Breast epithelium (tissue), 3 donors: ENCODE measurements at regions not wholly inside any gene's neighbourhood (a gene's known extent, or its start where the extent isn't known, plus 50 kb on each side); places are given as distances from the start of the nearest gene placed in this dataset.

Source experiments
- POLR2A ChIP-seq: fragments of 450-650 bp; IDR thresholded peaks from one replicate; pipeline ENCODE4 v1.6.1; 2016; ENCODE audit warnings: antibody characterized with exemption, mild to moderate bottlenecking, moderate library complexity
- POLR2AphosphoS5 ChIP-seq, 3 donors: sonication (generic); formaldehyde crosslinking; IDR thresholded peaks; one replicate each; pipeline ENCODE4 v1.6.1; 2017; ENCODE audit warnings: antibody characterized with exemption in 3 of 3
- TF ChIP-seq, protein P1 (sequence below), 3 donors: fragments of 450-650 bp; IDR thresholded peaks; one replicate each; pipeline ENCODE4 v1.5.1; 2016 to 2017; ENCODE audit warnings: antibody characterized with exemption in 3 of 3, mild to moderate bottlenecking in 3 of 3, moderate library complexity in 3 of 3

DNA sequence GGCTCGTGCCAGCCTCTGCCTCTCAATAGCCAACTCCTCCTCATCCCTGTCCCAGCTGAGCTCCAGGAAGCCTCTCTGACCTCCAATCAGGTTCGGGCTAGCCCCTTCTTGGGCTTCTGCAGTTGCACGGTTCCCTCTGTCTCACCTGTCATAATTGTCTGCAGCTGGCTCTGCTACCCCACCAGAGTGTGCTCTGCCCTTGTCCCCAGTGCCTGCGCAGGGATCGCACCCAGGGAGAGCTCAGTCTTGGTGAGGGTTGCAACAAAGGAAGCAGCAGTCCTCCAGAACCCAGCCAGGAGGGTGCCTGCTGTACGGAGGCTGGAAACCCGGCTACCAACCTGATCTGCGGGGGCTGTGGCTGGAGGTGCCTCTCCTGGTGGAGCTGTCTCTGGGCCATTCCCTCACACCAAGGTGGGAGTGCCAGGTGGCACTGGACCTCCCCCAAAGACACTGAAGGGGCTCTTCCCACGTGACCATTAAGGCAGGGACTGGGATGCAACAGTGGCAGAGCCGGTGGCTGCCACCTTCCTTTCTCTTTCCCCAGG, 63.5 kb upstream of the DMRTB1 start:
- TF ChIP-seq, protein P1, sequence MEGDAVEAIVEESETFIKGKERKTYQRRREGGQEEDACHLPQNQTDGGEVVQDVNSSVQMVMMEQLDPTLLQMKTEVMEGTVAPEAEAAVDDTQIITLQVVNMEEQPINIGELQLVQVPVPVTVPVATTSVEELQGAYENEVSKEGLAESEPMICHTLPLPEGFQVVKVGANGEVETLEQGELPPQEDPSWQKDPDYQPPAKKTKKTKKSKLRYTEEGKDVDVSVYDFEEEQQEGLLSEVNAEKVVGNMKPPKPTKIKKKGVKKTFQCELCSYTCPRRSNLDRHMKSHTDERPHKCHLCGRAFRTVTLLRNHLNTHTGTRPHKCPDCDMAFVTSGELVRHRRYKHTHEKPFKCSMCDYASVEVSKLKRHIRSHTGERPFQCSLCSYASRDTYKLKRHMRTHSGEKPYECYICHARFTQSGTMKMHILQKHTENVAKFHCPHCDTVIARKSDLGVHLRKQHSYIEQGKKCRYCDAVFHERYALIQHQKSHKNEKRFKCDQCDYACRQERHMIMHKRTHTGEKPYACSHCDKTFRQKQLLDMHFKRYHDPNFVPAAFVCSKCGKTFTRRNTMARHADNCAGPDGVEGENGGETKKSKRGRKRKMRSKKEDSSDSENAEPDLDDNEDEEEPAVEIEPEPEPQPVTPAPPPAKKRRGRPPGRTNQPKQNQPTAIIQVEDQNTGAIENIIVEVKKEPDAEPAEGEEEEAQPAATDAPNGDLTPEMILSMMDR (IDR thresholded peaks at IDR 0.05): no peak
- TF ChIP-seq POLR2A (no peak), POLR2AphosphoS5 (IDR thresholded peaks at IDR 0.05) (no peak)
